ENCODE measurements at regions not wholly inside any gene's neighbourhood (a gene's known extent, or its start where the extent isn't known, plus 50 kb on each side); places are given as distances from the start of the nearest gene placed in this dataset.
"Not testable (repeated sequence)": the region's sequence is repeated elsewhere in the genome, so short reads cannot be mapped to it uniquely, and the experiment has no call there.

DNA sequence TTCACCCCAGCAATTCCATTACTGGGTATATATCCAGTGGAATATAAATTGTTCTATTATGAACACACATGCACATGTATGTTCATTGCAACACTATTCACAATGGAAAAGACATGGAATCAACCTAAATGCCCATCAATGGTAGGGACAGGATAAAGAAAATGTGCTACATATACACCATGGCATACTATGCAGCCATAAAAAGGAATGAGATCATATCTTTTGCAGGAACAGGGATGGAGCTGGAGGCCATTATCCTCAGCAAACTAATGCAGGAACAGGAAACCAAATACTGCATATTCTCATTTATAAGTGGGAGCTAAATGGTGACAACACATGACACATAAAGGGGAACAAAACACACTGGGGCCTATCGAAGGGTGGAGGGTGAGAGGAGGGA is 112.6 kb upstream of the IVNS1ABP start:
- TF ChIP-seq POLR2AphosphoS5 (IDR thresholded peaks at IDR 0.05; ENCODE audit: insufficient read depth, low read depth, low read length); GATA2 (IDR thresholded peaks at IDR 0.05; ENCODE audit: insufficient read depth, insufficient read length, low read depth, low read length): not testable (repeated sequence)
- TF ChIP-seq, protein P1, sequence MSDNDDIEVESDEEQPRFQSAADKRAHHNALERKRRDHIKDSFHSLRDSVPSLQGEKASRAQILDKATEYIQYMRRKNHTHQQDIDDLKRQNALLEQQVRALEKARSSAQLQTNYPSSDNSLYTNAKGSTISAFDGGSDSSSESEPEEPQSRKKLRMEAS (IDR thresholded peaks at IDR 0.05; ENCODE audit: insufficient read depth, insufficient read length), result not testable (repeated sequence)
- TF ChIP-seq, protein P2, sequence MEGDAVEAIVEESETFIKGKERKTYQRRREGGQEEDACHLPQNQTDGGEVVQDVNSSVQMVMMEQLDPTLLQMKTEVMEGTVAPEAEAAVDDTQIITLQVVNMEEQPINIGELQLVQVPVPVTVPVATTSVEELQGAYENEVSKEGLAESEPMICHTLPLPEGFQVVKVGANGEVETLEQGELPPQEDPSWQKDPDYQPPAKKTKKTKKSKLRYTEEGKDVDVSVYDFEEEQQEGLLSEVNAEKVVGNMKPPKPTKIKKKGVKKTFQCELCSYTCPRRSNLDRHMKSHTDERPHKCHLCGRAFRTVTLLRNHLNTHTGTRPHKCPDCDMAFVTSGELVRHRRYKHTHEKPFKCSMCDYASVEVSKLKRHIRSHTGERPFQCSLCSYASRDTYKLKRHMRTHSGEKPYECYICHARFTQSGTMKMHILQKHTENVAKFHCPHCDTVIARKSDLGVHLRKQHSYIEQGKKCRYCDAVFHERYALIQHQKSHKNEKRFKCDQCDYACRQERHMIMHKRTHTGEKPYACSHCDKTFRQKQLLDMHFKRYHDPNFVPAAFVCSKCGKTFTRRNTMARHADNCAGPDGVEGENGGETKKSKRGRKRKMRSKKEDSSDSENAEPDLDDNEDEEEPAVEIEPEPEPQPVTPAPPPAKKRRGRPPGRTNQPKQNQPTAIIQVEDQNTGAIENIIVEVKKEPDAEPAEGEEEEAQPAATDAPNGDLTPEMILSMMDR (IDR thresholded peaks at IDR 0.05; ENCODE audit: extremely low read depth in 1 of 2, insufficient read depth in 1 of 2, low read depth in 1 of 2, low read length in 2 of 2), result not testable (repeated sequence)

Data from endothelial cell of umbilical vein (primary cell).